HepG2 (cell line): ENCODE measurements at regions not wholly inside any gene's neighbourhood (a gene's known extent, or its start where the extent isn't known, plus 50 kb on each side); places are given as distances from the start of the nearest gene placed in this dataset.

ENCODE experiments used
- ATF7 ChIP-seq, 2 experiments: fragments of 450-650 bp in 1 of 2; sonication (generic) in 1 of 2; formaldehyde crosslinking in 1 of 2; IDR thresholded peaks; 2 replicates each; pipeline versions ENCODE4 v1.4.0 to v1.6.1; 2016 to 2020; ENCODE audit warnings: antibody characterized with exemption in 1 of 2, mild to moderate bottlenecking in 1 of 2, missing genetic modification reagents in 1 of 2
- ELF1 ChIP-seq: sonication (generic); formaldehyde crosslinking; IDR thresholded peaks from 2 replicates; pipeline ENCODE4 v1.4.0; 2020; ENCODE audit warnings: missing genetic modification reagents
- KMT2B ChIP-seq: IDR thresholded peaks from 2 replicates; pipeline ENCODE4 v1.6.1; 2016; ENCODE audit warnings: missing genetic modification reagents, missing compliant biosample characterization
- MXI1 ChIP-seq: IDR thresholded peaks from 3 replicates; pipeline ENCODE4 v1.6.1; 2012; ENCODE audit warnings: low read depth, low read length, inconsistent platforms, borderline replicate concordance
- ZFP36L1 ChIP-seq: sonication (generic); formaldehyde crosslinking; IDR thresholded peaks from 2 replicates; pipeline ENCODE4 v1.8.0; 2022; ENCODE audit warnings: mild to moderate bottlenecking, missing genetic modification reagents, moderate library complexity
- ZKSCAN8 ChIP-seq: IDR thresholded peaks from 2 replicates; pipeline ENCODE4 v1.6.1; 2016; ENCODE audit warnings: borderline replicate concordance, missing genetic modification reagents, missing compliant biosample characterization
- ZNF557 ChIP-seq: sonication (generic); formaldehyde crosslinking; IDR thresholded peaks from 2 replicates; pipeline ENCODE4 v1.4.0; 2020; ENCODE audit warnings: missing genetic modification reagents
- TF ChIP-seq, protein P1 (sequence below): conservative IDR thresholded peaks from 2 replicates; pipeline ENCODE4 v1.6.1; 2018; ENCODE audit warnings: missing genetic modification reagents
- TF ChIP-seq, protein P2 (sequence below): sonication (generic); formaldehyde crosslinking; IDR thresholded peaks from 2 replicates; pipeline ENCODE4 v1.5.0; 2020; ENCODE audit warnings: mild to moderate bottlenecking, missing genetic modification reagents, moderate library complexity
- TF ChIP-seq, protein P3 (sequence below): IDR thresholded peaks from 2 replicates; pipeline ENCODE4 v1.6.1; 2012; ENCODE audit warnings: low read depth, low read length, improper control_type of control experiment
- TF ChIP-seq, protein P4 (sequence below): sonication (generic); formaldehyde crosslinking; IDR thresholded peaks from 2 replicates; pipeline ENCODE4 v1.4.0; 2020; ENCODE audit warnings: mild to moderate bottlenecking, missing genetic modification reagents
- TF ChIP-seq, protein P5 (sequence below): sonication (generic); formaldehyde crosslinking; IDR thresholded peaks from 2 replicates; pipeline ENCODE4 v1.8.1; 2022; ENCODE audit warnings: mild to moderate bottlenecking, missing genetic modification reagents
- TF ChIP-seq, protein P6 (sequence below): IDR thresholded peaks from 2 replicates; pipeline ENCODE4 v1.6.1; 2012; ENCODE audit warnings: inconsistent platforms

DNA sequence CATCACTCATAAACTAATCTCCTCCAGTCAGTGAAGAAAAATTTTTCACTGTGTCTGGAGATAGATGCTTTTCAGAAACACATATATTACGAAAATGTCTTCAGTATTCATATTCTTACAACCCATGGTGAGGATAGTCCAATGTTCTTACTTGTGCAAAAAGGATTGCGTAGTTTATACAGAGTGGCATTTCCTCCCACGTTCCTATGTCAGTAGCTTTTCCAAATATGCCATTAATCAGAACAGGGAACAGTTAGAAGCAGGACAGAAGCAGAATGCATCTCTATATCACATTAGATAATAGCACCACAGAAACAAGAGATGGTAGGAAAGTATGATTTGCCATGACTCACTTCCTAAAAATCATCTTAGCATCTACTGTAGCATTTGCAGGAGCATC is 282.9 kb downstream of the SLITRK5 start:
- TF ChIP-seq, protein P1, sequence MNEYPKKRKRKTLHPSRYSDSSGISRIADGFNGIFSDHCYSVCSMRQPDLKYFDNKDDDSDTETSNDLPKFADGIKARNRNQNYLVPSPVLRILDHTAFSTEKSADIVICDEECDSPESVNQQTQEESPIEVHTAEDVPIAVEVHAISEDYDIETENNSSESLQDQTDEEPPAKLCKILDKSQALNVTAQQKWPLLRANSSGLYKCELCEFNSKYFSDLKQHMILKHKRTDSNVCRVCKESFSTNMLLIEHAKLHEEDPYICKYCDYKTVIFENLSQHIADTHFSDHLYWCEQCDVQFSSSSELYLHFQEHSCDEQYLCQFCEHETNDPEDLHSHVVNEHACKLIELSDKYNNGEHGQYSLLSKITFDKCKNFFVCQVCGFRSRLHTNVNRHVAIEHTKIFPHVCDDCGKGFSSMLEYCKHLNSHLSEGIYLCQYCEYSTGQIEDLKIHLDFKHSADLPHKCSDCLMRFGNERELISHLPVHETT (CRISPR knock-in tag) = no peak
- no peak for TF ChIP-seq ZFP36L1 (CRISPR knock-in tag)
- TF ChIP-seq, protein P2, sequence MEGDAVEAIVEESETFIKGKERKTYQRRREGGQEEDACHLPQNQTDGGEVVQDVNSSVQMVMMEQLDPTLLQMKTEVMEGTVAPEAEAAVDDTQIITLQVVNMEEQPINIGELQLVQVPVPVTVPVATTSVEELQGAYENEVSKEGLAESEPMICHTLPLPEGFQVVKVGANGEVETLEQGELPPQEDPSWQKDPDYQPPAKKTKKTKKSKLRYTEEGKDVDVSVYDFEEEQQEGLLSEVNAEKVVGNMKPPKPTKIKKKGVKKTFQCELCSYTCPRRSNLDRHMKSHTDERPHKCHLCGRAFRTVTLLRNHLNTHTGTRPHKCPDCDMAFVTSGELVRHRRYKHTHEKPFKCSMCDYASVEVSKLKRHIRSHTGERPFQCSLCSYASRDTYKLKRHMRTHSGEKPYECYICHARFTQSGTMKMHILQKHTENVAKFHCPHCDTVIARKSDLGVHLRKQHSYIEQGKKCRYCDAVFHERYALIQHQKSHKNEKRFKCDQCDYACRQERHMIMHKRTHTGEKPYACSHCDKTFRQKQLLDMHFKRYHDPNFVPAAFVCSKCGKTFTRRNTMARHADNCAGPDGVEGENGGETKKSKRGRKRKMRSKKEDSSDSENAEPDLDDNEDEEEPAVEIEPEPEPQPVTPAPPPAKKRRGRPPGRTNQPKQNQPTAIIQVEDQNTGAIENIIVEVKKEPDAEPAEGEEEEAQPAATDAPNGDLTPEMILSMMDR = no peak
- no peak for TF ChIP-seq ZNF557 (CRISPR knock-in tag)
- TF ChIP-seq ATF7 (IDR thresholded peaks at IDR 0.05) = no peak
- TF ChIP-seq ATF7 (CRISPR knock-in tag; IDR thresholded peaks at IDR 0.05) = no peak
- TF ChIP-seq, protein P3, sequence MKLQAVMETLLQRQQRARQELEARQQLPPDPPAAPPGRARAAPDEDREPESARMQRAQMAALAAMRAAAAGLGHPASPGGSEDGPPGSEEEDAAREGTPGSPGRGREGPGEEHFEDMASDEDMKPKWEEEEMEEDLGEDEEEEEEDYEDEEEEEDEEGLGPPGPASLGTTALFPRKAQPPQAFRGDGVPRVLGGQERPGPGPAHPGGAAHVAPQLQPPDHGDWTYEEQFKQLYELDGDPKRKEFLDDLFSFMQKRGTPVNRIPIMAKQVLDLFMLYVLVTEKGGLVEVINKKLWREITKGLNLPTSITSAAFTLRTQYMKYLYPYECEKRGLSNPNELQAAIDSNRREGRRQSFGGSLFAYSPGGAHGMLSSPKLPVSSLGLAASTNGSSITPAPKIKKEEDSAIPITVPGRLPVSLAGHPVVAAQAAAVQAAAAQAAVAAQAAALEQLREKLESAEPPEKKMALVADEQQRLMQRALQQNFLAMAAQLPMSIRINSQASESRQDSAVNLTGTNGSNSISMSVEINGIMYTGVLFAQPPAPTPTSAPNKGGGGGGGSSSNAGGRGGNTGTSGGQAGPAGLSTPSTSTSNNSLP = no peak
- TF ChIP-seq ZKSCAN8 (CRISPR knock-in tag) = no peak
- no peak for TF ChIP-seq ELF1 (CRISPR knock-in tag)
- TF ChIP-seq, protein P4, sequence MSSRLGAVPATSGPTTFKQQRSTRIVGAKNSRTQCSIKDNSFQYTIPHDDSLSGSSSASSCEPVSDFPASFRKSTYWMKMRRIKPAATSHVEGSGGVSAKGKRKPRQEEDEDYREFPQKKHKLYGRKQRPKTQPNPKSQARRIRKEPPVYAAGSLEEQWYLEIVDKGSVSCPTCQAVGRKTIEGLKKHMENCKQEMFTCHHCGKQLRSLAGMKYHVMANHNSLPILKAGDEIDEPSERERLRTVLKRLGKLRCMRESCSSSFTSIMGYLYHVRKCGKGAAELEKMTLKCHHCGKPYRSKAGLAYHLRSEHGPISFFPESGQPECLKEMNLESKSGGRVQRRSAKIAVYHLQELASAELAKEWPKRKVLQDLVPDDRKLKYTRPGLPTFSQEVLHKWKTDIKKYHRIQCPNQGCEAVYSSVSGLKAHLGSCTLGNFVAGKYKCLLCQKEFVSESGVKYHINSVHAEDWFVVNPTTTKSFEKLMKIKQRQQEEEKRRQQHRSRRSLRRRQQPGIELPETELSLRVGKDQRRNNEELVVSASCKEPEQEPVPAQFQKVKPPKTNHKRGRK = no peak
- TF ChIP-seq KMT2B (CRISPR knock-in tag) = no peak
- no peak for TF ChIP-seq MXI1
- TF ChIP-seq, protein P5, sequence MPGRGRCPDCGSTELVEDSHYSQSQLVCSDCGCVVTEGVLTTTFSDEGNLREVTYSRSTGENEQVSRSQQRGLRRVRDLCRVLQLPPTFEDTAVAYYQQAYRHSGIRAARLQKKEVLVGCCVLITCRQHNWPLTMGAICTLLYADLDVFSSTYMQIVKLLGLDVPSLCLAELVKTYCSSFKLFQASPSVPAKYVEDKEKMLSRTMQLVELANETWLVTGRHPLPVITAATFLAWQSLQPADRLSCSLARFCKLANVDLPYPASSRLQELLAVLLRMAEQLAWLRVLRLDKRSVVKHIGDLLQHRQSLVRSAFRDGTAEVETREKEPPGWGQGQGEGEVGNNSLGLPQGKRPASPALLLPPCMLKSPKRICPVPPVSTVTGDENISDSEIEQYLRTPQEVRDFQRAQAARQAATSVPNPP (CRISPR knock-in tag) = no peak
- TF ChIP-seq, protein P6, sequence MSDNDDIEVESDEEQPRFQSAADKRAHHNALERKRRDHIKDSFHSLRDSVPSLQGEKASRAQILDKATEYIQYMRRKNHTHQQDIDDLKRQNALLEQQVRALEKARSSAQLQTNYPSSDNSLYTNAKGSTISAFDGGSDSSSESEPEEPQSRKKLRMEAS = no peak
